ENCODE measurements at regions not wholly inside any gene's neighbourhood (a gene's known extent, or its start where the extent isn't known, plus 50 kb on each side); places are given as distances from the start of the nearest gene placed in this dataset.

DNA sequence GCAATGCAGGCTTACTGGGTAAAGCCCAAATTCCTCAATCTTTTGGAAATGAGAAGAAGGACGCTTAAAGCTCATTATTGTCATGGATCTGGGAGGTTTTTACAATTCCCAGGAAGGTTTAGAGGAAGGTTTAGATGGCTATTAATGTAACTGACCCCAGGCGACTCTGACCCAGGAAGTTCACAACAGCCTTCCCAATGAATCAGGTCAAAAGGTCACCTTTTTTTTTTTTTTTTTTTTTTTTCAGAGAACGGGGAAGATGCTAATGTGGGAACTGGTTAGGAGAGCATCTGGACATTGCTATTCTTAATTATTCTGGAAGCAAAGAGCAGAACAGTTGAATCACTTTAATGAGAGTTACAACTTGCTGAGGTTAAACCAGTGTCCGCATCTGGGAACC, 149.9 kb upstream of the ITGB1 start:
- Histone ChIP-seq H3K79me2 (ENCODE audit: low read length) (no peaks in the 10 kb centered on the region), H3K36me3 (ENCODE audit: low read depth, low read length) (no peaks in the 10 kb centered on the region), H4K20me1 (ENCODE audit: low read length) (no peaks in the 10 kb centered on the region), H3K4me3 (ENCODE audit: low read length) (no peak overlapping the region), H3K9me2 (replicated peaks; ENCODE audit: low read length) (no peaks in the 10 kb centered on the region), H3K27ac (ENCODE audit: low read length) (no peak overlapping the region), H3K9me3 (ENCODE audit: low read length) (peaks cover 9% of the 10 kb centered on the region), H3F3A (ENCODE audit: low read length, unreplicated experiment) (no peaks in the 10 kb centered on the region), H3K9ac (ENCODE audit: low read length) (no peak overlapping the region), H2AFZ (ENCODE audit: low read length) (no peak overlapping the region), H3K4me2 (ENCODE audit: low read length) (no peak overlapping the region), H3K4me1 (ENCODE audit: insufficient read depth, low read length) (no peaks in the 10 kb centered on the region; the same call in 1 of the 2 replicates), H3K27me3 (ENCODE audit: low read length) (no peaks in the 10 kb centered on the region)
- CTCF ChIA-PET, result no interaction called here
- no TSS peak for BruUV-seq (replicated peaks)
- POLR2A ChIA-PET (ENCODE audit: unreplicated experiment), result no interaction called here
- no peak for ATAC-seq
- intact Hi-C loops (cut with micrococcal nuclease), result no loop called here
- TF ChIP-seq, protein P1, sequence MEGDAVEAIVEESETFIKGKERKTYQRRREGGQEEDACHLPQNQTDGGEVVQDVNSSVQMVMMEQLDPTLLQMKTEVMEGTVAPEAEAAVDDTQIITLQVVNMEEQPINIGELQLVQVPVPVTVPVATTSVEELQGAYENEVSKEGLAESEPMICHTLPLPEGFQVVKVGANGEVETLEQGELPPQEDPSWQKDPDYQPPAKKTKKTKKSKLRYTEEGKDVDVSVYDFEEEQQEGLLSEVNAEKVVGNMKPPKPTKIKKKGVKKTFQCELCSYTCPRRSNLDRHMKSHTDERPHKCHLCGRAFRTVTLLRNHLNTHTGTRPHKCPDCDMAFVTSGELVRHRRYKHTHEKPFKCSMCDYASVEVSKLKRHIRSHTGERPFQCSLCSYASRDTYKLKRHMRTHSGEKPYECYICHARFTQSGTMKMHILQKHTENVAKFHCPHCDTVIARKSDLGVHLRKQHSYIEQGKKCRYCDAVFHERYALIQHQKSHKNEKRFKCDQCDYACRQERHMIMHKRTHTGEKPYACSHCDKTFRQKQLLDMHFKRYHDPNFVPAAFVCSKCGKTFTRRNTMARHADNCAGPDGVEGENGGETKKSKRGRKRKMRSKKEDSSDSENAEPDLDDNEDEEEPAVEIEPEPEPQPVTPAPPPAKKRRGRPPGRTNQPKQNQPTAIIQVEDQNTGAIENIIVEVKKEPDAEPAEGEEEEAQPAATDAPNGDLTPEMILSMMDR (conservative IDR thresholded peaks at IDR 0.05; ENCODE audit: low read depth, low read length), result no peak
- no peak for TF ChIP-seq EZH2phosphoT487 (IDR thresholded peaks at IDR 0.05; ENCODE audit: borderline replicate concordance, low read length)
- no peak for TF ChIP-seq EZH2 (IDR thresholded peaks at IDR 0.05; ENCODE audit: low read length, unreplicated experiment)
- no peak for DNase-seq

DNA sequence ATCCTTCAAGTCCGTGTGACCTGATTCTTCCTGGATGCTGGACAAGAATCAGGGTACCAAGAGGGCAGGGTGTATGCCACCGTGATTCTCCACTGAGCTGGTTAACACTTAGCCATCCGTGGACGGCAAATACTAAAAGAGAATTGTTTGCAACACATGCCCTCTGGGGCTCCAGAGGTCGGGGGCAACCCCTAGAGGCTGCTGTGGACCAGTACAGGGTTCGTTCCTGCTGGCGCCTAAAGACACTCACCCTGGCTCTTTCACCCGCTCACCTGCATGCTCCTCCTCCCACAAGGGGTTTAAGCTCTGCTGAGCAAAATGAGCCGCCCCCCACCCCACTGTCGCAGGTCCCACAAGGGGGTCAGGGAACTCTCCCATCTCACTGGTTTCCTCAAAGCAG, 148.7 kb upstream of the ITGB1 start:
- CTCF ChIA-PET, result no interaction called here

DNA sequence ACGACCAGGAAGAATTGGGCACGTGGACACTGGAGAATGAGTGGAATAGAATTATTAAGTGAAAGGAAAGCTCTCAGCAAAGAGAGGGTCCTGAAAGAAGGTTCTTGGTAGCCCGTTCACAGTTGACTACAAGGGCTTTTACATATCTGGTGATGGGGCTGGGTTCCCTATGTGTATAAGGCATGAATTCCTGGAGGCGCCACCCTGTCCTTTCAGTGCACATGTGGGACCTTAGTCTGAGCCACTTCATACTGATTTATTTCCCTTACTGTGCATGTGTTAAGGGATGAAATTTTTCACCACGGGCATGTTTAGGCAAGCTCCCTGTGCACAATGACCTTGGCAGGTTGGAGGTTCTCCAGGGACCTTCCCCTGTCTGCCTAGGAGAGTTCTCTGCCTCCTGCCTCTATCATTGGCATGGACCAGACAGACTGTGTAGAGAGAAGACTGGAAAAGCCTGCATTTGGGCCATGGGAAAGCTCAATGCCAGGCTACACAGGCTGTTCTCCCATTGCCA, 145.9 kb upstream of the ITGB1 start:
- H3K4me1 ChIP-seq (ENCODE audit: insufficient read depth, low read length), result no peaks in the 10 kb centered on the region
- H3K27ac ChIP-seq (ENCODE audit: low read length), result no peak overlapping the region
- H3K36me3 ChIP-seq (ENCODE audit: low read depth, low read length), result no peaks in the 10 kb centered on the region
- peaks cover 9% of the 10 kb centered on the region for H3K9me3 ChIP-seq (ENCODE audit: low read length)
- H4K20me1 ChIP-seq (ENCODE audit: low read length), result no peaks in the 10 kb centered on the region
- DNase-seq, result no peak
- H3K9me2 ChIP-seq (replicated peaks; ENCODE audit: low read length), result no peaks in the 10 kb centered on the region
- ATAC-seq, result no peak
- ChIA-PET CTCF (no interaction called here), POLR2A (ENCODE audit: unreplicated experiment) (no interaction called here)
- no peak overlapping the region for H2AFZ ChIP-seq (ENCODE audit: low read length)
- no peak overlapping the region for H3K4me3 ChIP-seq (ENCODE audit: low read length)
- BruUV-seq (replicated peaks), result no TSS peak
- intact Hi-C loops (cut with micrococcal nuclease), result no loop called here
- TF ChIP-seq, protein P1 (conservative IDR thresholded peaks at IDR 0.05; ENCODE audit: low read depth, low read length), result no peak
- TF ChIP-seq EZH2phosphoT487 (IDR thresholded peaks at IDR 0.05; ENCODE audit: borderline replicate concordance, low read length) (no peak), EZH2 (IDR thresholded peaks at IDR 0.05; ENCODE audit: low read length, unreplicated experiment) (no peak)
- H3K4me2 ChIP-seq (ENCODE audit: low read length), result no peak overlapping the region
- no peak overlapping the region for H3K9ac ChIP-seq (ENCODE audit: low read length)
- H3K27me3 ChIP-seq (ENCODE audit: low read length), result no peaks in the 10 kb centered on the region
- H3F3A ChIP-seq (ENCODE audit: low read length, unreplicated experiment), result no peaks in the 10 kb centered on the region
- no peaks in the 10 kb centered on the region for H3K79me2 ChIP-seq (ENCODE audit: low read length)

More for the DNA sequence above, 148.7 kb upstream of the ITGB1 start:
- intact Hi-C loops (cut with micrococcal nuclease), result no loop called here
- Histone ChIP-seq H3K9me2 (replicated peaks; ENCODE audit: low read length) (no peaks in the 10 kb centered on the region), H3K27me3 (ENCODE audit: low read length) (no peaks in the 10 kb centered on the region), H3K79me2 (ENCODE audit: low read length) (no peaks in the 10 kb centered on the region), H3K4me2 (ENCODE audit: low read length) (no peak overlapping the region), H3K9me3 (ENCODE audit: low read length) (peaks cover 9% of the 10 kb centered on the region), H3F3A (ENCODE audit: low read length, unreplicated experiment) (no peaks in the 10 kb centered on the region), H3K27ac (ENCODE audit: low read length) (no peak overlapping the region), H3K4me3 (ENCODE audit: low read length) (no peak overlapping the region), H4K20me1 (ENCODE audit: low read length) (no peaks in the 10 kb centered on the region), H2AFZ (ENCODE audit: low read length) (no peak overlapping the region), H3K4me1 (ENCODE audit: insufficient read depth, low read length) (no peaks in the 10 kb centered on the region), H3K36me3 (ENCODE audit: low read depth, low read length) (no peaks in the 10 kb centered on the region), H3K9ac (ENCODE audit: low read length) (no peak overlapping the region)
- POLR2A ChIA-PET (ENCODE audit: unreplicated experiment), result no interaction called here
- TF ChIP-seq EZH2 (IDR thresholded peaks at IDR 0.05; ENCODE audit: low read length, unreplicated experiment), result no peak
- no peak for ATAC-seq
- no TSS peak for BruUV-seq (replicated peaks)
- DNase-seq, result no peak
